GM12872 (cell line): ENCODE measurements at regions not wholly inside any gene's neighbourhood (a gene's known extent, or its start where the extent isn't known, plus 50 kb on each side); places are given as distances from the start of the nearest gene placed in this dataset.

Source experiments
- CTCF ChIP-seq: IDR thresholded peaks from 3 replicates; pipeline ENCODE4 v1.5.1; 2011; ENCODE audit warnings: low read depth, mild to moderate bottlenecking, low read length, moderate library complexity; ENCODE audit not compliant: insufficient read depth

DNA sequence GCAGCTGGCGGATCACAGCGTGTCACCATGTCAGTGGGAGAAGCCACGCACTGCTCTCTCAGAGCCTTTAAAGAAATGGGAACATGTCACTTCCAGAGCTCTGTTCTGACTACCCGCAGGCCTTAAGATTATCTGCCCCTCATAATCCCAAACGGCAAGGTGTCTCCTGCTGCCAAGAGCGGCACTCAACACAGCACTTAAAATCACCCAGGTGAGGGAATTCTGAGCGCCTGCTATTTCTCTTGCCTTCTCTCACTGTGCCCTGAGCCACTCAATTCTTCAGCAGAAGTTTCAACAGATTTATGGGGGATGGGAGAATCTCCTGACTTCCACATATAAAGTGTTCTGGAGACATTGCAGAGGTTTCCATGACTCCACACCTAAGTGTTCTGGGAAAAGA is 137.9 kb downstream of the LMO4 start:
- TF ChIP-seq CTCF = no peak

DNA sequence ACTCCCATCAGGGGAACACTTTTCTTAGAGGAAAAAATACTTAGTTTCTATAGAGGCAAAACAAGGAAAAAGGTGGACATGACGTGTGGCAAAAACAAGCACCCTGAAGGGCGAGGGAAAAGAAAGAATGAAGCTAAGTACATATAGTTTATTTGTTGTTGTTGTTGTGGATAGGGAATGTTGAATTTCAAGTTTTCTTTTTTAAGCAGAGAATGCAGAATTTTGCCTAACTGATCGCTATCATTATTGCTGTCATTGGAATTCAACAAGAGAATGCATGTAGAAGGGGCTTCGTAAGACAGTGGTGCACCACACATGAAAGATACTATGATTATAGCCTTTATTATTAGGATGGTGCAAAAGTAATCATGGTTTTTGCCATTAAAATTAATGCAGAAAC is 144.0 kb downstream of the LMO4 start:
- TF ChIP-seq CTCF = no peak

GRCh38 chr1:87473203-87473661 is 144.6 kb downstream of the LMO4 start:
- no peak for TF ChIP-seq CTCF

- no peak for TF ChIP-seq CTCF
Measured at GRCh38 chr1:87474098-87474497, 145.4 kb downstream of the LMO4 start.

- no peak for TF ChIP-seq CTCF
Measured at GRCh38 chr1:87478231-87478630, 149.6 kb downstream of the LMO4 start.

- TF ChIP-seq CTCF = no peak
Measured at GRCh38 chr1:87495147-87495546, 166.5 kb downstream of the LMO4 start.

DNA sequence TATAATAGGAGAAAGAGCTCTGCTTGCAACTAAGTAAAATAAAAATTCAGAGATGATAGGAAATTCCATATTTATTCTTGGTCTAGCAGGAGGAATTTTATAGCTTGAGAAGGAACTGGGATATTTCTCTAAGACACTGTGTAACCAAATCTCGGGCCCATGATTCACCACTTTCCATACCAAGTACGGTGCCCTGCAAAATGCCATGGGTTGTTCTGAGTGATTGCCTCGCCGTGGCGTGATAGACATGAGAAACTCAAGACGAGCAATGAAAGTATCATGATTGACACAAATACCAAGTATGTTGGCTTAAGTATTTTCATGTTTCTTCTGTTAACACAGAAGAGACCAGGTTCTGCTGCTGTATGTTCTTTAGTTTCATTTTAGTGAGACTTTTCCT is 167.2 kb downstream of the LMO4 start:
- no peak for TF ChIP-seq CTCF
